ENCODE measurements at regions not wholly inside any gene's neighbourhood (a gene's known extent, or its start where the extent isn't known, plus 50 kb on each side); places are given as distances from the start of the nearest gene placed in this dataset.
"Not testable (repeated sequence)": the region's sequence is repeated elsewhere in the genome, so short reads cannot be mapped to it uniquely, and the experiment has no call there.

DNA sequence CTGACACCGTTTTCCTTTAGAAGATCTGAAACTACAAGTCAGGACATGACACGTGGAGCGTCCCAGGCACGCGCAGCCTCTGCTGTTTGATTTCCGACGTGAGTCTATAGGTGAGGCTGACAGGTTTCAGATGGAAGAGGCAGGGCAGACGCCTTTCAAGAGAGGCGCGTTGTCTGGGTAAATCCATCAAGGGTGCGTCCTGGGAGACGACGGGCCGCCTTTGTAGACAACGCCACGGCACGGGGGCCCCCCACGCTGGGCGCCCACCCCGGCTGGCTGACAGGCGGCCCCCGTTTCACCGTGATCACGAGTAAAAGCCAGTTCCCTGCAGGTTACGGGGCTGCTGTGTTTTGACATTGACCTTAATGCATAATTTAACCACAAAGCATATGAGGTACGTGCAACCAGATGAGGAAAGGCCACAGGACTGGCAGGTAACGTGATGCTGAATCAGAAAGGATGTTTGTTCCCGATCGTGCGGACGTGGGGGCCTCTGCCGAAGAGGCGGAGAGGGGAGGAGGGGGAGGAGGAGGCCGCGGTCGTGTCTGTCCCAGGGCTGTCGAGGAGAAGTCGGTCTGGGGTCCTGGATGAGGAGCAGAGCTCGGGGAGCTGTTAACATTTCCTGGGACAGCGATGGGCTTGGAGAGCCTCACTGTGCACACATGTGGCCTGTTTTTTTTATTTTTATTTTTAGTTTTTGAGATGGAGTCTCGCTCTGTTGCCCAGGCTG lies 51.1 kb upstream of the PPP2R3B start:
- no peak for TF ChIP-seq POLR2A (IDR thresholded peaks at IDR 0.05; ENCODE audit: low read length)
- no peak for TF ChIP-seq GATA1 (IDR thresholded peaks at IDR 0.05; ENCODE audit: low read depth, low read length)
- DNase-seq, result no peak

DNA sequence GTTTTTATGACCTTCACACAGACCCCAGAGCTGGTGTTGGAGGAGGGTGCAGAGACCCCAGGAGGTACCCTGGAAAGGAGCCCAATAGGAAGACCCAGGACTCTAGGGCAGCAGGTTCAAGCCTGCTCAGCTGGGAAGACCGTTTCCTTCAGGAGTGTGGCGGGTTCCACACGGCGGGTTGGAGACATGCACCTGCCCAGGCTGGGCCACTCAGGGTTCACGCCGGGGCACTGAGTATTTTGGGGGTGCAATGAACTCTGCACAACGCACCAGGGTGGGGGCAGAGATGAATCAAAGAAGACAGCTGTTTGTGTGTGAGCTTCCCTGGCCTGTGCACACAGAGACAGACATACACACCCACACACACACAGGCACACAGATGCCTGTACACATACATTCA lies 52.5 kb upstream of the PPP2R3B start:
- DNase-seq, result no peak
- no peak for TF ChIP-seq POLR2A (IDR thresholded peaks at IDR 0.05; ENCODE audit: low read length)
- TF ChIP-seq GATA1 (IDR thresholded peaks at IDR 0.05; ENCODE audit: low read depth, low read length), result no peak

DNA sequence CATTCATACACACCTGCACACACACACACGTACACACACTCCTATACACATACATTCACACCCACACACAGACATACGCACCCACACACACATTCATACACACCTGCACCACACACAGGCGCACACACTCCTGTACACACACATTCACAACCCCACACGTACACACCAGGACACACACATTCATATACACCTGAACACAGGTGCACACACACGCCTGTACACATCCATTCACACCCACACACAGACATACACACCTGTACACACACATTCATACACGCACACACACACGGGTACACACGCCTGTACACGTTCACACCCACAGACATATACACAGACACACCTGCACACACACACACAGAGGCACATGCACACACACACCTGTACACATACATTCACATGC lies 53.0 kb upstream of the PPP2R3B start:
- DNase-seq, result no peak
- TF ChIP-seq POLR2A (IDR thresholded peaks at IDR 0.05; ENCODE audit: low read length) (no peak), GATA1 (IDR thresholded peaks at IDR 0.05; ENCODE audit: low read depth, low read length) (no peak)

DNA sequence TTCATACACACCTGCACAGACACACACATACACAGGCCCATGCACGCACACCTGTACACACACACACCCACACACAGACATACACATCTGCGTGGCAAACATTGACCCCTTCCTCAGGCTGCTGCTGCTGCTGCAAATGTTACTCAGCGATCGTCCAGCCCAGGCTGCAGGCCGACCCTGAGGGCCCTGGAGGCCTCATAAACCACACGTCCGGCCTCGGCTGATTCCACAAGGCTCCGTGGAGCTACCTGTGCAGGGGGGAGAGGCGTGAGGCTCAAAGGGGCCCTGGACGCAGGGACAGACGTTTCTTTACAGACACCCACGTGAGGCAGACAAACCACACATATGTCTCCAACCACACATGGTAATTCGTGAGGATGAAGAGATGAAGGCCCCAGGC lies 53.9 kb upstream of the PPP2R3B start:
- no peak for TF ChIP-seq POLR2A (IDR thresholded peaks at IDR 0.05; ENCODE audit: low read length)
- TF ChIP-seq GATA1 (IDR thresholded peaks at IDR 0.05; ENCODE audit: low read depth, low read length), result no peak
- no peak for DNase-seq

DNA sequence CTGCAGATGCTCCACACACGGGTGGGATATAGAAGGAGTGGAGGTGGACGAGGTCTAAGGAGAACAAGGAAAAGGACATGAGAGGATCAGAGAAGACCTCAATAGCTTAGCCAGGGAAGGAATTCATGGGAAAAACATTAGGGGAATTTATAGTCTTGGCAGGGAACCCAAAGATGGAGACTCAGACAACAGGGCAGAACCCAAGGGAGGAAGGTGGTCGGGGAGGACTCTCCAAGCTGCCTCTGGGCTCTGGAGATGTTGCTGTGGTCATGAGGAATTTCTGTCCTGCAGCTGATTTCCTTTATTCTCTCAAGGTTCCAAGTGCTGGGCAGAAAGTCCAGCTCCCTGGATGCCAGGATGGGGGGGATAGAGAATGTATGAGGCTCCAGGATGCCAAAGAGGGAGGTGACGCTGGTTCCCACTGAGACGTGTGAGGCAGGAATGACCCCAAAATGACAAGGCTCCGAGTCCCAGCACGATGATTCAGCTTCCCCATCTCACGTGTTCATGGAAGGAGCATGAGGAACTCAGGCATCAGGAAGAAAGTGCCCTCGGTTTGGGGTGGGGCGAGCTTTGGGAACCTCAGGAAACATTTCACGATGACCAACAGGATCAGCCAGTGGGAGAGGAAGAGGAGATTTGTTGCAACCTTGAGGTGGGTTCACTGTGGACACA lies 57.0 kb upstream of the PPP2R3B start:
- no peak for DNase-seq
- TF ChIP-seq GATA1 (IDR thresholded peaks at IDR 0.05; ENCODE audit: low read depth, low read length) (no peak), POLR2A (IDR thresholded peaks at IDR 0.05; ENCODE audit: low read length) (no peak)

DNA sequence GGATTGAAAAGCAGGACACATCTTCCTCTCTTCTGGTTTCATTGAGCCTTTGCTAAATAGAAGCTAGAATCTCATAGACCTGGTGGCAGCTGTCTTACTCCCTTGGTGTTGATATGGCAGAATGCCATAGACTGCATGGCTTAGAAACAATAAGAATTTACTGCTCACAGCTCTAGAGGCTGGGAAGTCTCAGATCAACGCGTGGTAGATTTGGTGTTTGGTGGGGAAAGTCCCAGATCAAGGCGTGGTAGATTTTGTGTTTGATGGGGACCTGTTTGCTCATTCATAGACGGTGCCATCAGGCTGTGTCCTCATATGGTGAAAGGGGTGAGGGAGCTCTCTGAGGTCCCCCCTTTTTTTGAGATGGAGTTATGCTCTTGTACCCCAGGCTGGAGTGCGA lies 57.6 kb upstream of the PPP2R3B start:
- no peak for DNase-seq
- TF ChIP-seq POLR2A (IDR thresholded peaks at IDR 0.05; ENCODE audit: low read length) (no peak), GATA1 (IDR thresholded peaks at IDR 0.05; ENCODE audit: low read depth, low read length) (no peak)

DNA sequence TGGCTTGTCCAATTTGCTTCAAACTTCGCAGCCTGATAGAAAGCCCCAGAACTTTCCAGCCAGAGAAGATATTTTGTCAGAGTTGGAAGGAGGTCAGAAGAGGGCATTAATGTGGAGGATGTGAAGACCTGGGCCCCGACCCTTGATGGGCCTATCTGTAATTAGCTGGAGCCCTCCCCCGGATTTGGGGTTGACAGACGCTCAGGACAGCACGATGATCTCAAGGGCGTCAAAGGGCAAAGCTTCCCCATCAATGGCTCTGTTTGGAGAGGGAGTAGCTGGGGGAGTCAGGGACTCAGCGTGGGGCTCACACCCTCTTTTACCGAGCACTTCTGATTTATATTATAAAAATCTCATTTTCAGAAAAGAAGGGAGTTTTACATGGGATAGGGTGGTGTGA lies 59.0 kb upstream of the PPP2R3B start:
- no peak for TF ChIP-seq POLR2A (IDR thresholded peaks at IDR 0.05; ENCODE audit: low read length)
- no peak for DNase-seq

DNA sequence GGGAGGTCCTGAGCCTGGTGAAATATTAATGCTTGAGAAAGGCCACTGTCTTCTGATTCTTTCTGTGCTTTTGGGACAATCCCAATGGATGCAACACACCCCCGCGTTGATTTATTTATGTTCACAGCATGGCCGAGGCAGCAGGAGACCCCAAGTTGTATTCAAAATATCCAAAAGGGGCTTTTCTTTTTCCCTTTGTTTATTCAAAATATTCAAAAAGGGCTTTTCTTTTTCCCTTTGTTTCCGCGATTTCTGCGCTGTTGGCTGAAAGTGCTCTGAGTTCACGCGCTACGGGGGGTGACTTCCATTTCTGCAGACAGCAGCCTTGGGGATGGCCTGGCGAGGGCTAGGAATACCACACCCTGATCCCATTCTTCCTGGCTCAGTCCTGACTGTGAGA lies 59.5 kb upstream of the PPP2R3B start:
- no peak for TF ChIP-seq POLR2A (IDR thresholded peaks at IDR 0.05; ENCODE audit: low read length)
- no peak for TF ChIP-seq GATA1 (IDR thresholded peaks at IDR 0.05; ENCODE audit: low read depth, low read length)
- DNase-seq, result no peak

DNA sequence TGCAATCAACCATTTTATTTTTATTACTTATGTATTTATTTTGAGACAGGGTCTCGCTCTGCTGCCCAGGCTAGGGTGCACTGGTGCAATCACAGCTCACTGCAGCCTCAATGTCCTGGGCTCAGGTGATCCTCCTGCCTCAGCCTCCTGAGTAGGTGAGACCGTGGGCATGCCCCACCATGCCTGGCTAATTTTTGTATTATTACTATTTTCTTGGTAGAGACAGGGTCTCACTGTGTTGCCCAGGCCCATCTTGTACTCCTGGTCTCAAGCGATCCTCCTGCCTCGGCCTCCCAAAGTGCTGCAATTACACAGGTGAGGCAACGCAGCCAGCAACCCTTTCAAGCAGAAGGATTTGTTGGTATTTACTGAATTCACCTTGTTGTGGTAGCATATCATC lies 60.3 kb upstream of the PPP2R3B start:
- TF ChIP-seq POLR2A (IDR thresholded peaks at IDR 0.05; ENCODE audit: low read length) (no peak), GATA1 (IDR thresholded peaks at IDR 0.05; ENCODE audit: low read depth, low read length) (no peak)
- no peak for DNase-seq

DNA sequence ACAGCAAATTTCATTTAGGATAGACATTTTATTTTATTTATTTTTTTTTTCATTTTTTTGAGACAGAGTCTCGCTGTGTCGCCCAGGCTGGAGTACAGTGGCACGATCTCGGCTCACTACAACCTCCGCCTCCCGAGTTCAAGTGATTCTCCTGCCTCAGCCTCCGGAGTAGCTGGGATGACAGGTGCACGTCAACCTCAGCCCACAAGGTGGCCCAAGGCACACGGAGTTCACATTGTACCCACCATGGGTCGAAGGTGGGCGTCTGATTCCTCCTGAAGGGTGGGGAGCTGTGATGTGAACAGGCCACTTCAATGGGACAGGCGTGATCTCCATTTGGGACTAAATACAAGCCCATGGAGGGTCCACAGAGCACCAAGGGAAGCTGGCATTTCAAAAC lies 65.0 kb upstream of the PPP2R3B start:
- DNase-seq, result not testable (repeated sequence)

DNA sequence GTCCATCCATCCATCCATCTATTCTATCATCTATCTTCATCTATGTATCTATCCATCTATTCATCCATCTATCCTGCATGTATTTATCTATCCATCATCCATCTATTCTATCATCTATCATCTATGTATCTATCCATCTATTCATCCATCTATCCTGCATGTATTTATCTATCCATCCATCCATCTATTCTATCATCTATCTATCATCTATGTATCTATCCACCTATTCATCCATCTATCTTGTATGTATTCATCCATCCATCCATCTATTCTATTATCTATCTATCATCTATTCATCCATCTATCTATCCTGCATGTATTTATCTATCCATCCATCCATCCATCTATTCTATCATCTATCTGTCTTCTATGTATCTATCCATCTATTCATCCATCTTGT lies 65.9 kb upstream of the PPP2R3B start:
- no peak for DNase-seq
- TF ChIP-seq POLR2A (IDR thresholded peaks at IDR 0.05; ENCODE audit: low read length) (no peak), GATA1 (IDR thresholded peaks at IDR 0.05; ENCODE audit: low read depth, low read length) (no peak)

DNA sequence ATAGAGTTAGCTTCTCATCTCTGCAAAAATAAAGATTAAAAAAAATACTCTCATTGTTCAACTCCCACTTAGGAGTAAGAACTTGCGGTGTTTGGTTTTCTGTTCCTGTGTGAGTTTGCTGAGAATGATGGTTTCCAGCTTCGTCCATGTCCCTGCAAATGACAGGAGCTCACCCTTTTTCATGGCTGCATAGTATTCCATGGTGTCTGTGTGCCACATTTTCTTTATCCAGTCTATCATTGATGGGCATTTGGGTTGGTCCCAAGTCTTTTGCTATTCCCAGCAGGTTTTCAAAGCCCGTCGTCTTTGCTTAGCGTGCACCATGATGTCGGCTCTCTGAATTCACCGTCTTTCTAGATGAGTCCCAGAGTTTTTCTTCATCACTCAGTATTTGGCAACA lies 67.8 kb upstream of the PPP2R3B start:
- DNase-seq, result not testable (repeated sequence)

DNA sequence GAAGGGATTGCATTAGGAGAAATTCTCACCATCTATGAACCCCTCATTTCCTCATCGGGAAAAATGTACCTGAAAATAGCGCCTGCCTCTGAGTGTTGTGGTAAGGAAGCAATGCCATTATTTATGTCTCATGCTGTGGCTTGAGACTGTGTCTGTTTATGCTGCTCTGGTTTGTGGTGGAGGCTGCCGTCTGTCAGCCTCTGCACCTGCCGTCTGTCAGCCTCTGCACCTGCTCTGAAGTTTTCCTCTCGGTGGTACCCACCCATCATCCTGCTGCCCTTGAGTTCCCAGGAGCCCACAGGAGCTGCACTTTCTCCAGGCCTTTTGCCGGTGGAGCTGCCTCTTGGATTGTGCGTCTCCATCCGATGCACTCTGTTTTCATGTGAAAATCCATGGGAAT lies 68.5 kb upstream of the PPP2R3B start:
- no peak for TF ChIP-seq GATA1 (IDR thresholded peaks at IDR 0.05; ENCODE audit: low read depth, low read length)
- TF ChIP-seq POLR2A (IDR thresholded peaks at IDR 0.05; ENCODE audit: low read length), result no peak
- DNase-seq, result no peak

DNA sequence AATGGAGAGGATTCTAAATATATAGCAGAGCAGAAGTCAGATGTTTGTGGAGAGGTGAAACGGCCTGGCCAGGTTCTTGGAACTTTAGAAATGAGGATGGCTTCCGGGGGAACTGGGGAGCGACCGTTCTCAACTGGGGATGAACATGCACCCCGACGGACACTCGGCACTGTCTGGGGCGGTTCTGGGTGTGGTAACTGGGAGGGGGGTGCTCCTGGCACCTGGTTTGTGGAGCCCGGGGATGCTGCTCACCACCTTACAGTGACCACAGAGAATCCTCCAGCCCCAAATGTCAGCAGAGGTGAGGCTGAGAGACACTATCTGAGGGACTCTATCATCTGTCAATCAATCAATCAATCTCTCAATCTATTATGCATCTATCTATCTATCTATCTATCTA lies 69.0 kb upstream of the PPP2R3B start:
- TF ChIP-seq POLR2A (IDR thresholded peaks at IDR 0.05; ENCODE audit: low read length) (no peak), GATA1 (IDR thresholded peaks at IDR 0.05; ENCODE audit: low read depth, low read length) (no peak)

DNA sequence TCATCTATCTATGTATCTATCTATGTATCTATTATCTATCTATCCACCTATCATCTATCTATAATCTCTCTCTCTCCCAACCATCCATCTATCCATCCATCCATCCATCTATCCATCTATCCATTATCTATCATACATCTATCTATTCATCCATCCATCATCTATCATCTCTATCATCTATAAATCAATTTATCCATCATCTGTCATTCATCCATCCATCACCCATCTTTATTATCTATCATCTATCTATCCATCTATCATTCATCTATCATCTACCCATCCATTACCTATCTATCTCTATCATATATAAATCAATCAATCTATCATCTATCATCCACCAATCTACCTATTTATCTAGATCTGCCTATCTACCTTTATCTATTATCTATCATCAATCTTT lies 69.4 kb upstream of the PPP2R3B start:
- DNase-seq, result no peak
- TF ChIP-seq GATA1 (IDR thresholded peaks at IDR 0.05; ENCODE audit: low read depth, low read length) (no peak), POLR2A (IDR thresholded peaks at IDR 0.05; ENCODE audit: low read length) (no peak)

More for the DNA sequence above, 69.0 kb upstream of the PPP2R3B start:
- DNase-seq, result no peak

All from erythroblast (primary cell).